BJ (cell line): ENCODE measurements at regions not wholly inside any gene's neighbourhood (a gene's known extent, or its start where the extent isn't known, plus 50 kb on each side); places are given as distances from the start of the nearest gene placed in this dataset.
A peak's percentile ranks its signal among the peaks of the same experiment; 100 is the strongest.
"Not testable (repeated sequence)": the region's sequence is repeated elsewhere in the genome, so short reads cannot be mapped to it uniquely, and the experiment has no call there.

Source experiments
- CTCF ChIA-PET: fragments of 350-600 bp; formaldehyde crosslinking; extraction: SDS; loops from one replicate; lab custom pipeline; 2021; ENCODE audit warnings: antibody characterized with exemption, inconsistent platforms; lab: Yijun Ruan, JAX
- POLR2A ChIA-PET: fragments of 300-600 bp; sonication (Branson Sonifier 250); formaldehyde crosslinking; extraction: SDS; loops from one replicate; lab custom pipeline; 2021; ENCODE audit warnings: antibody characterized with exemption; lab: Charles Lee
- DNase-seq: peaks from one replicate; pipeline ENCODE4 v3.0.0-alpha.2; 2011; ENCODE audit warnings: low read depth
- H3K27me3 ChIP-seq: 2 replicates; pipeline ENCODE4 v1.6.0; 2011; ENCODE audit warnings: low read length; ENCODE audit not compliant: control insufficient read depth, insufficient read depth
- H3K36me3 ChIP-seq: 2 replicates; pipeline ENCODE4 v1.5.1; 2011; ENCODE audit warnings: low read length; ENCODE audit not compliant: control insufficient read depth, insufficient read depth
- H3K4me3 ChIP-seq: 2 replicates; pipeline ENCODE4 v1.5.1; 2011; ENCODE audit warnings: low read depth, mild to moderate bottlenecking, control low read depth, low read length
- TF ChIP-seq, protein P1 (sequence below): IDR thresholded peaks from 2 replicates; pipeline ENCODE4 v1.5.1; 2011; ENCODE audit warnings: low read depth, mild to moderate bottlenecking, control low read depth, inconsistent platforms, low read length, moderate library complexity; ENCODE audit not compliant: insufficient read depth

DNA sequence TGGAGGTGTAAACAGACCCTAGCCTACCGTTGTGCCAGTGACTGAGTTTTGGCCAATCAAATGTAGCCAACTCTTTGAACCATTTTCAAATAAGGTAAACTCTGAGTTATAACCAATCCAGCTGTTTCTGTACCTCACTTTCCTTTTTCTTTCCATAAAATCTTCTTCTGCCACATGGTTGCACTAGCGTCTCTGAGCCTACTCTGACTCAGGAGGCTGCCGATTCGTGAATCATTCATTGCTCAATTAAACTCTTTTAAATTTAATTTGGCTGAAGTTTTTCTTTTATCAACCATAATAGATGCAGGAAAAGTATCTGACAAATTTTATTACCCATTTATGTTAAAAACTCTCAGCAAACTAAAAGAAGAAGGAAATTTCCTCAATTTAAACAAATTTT, 111.5 kb upstream of the LYPLAL1 start:
- TF ChIP-seq, protein P1, sequence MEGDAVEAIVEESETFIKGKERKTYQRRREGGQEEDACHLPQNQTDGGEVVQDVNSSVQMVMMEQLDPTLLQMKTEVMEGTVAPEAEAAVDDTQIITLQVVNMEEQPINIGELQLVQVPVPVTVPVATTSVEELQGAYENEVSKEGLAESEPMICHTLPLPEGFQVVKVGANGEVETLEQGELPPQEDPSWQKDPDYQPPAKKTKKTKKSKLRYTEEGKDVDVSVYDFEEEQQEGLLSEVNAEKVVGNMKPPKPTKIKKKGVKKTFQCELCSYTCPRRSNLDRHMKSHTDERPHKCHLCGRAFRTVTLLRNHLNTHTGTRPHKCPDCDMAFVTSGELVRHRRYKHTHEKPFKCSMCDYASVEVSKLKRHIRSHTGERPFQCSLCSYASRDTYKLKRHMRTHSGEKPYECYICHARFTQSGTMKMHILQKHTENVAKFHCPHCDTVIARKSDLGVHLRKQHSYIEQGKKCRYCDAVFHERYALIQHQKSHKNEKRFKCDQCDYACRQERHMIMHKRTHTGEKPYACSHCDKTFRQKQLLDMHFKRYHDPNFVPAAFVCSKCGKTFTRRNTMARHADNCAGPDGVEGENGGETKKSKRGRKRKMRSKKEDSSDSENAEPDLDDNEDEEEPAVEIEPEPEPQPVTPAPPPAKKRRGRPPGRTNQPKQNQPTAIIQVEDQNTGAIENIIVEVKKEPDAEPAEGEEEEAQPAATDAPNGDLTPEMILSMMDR: no peak
- ChIA-PET CTCF (no interaction called here), POLR2A (no interaction called here)
- DNase-seq: no peak
- Histone ChIP-seq H3K36me3 (no peaks in the 10 kb centered on the region), H3K4me3 (no peak overlapping the region), H3K27me3 (no peaks in the 10 kb centered on the region)

DNA sequence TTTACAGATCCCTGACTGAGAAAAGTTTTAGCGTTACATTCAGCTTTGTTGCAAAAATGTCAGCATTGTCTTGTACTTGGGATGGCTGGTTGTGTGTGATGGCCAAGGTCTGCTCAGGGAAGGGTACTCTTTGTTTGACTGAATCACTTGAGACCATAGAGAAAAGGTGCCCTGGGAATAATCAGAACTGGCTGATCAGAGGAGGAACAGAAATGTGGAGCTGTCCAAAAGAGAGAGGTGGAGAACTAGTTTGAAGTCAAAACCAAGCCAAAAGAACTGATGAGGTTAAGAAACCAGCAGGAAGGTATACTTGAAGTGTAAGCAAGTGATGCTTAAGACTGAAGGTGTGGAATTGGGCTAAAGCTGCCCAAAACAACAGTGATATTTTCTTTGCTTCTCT, 107.6 kb upstream of the LYPLAL1 start:
- no peaks in the 10 kb centered on the region for H3K27me3 ChIP-seq
- POLR2A ChIA-PET: no interaction called here
- no peak overlapping the region for H3K4me3 ChIP-seq
- no peak for DNase-seq
- CTCF ChIA-PET: interaction anchor here (0.7 to 1.9 kb wide), 2 partner anchors 35 to 52 kb away, joined by 3 to 4 read pairs; no protein-coding TSS in a partner anchor
- TF ChIP-seq, protein P1: no peak
- H3K36me3 ChIP-seq: no peaks in the 10 kb centered on the region

DNA sequence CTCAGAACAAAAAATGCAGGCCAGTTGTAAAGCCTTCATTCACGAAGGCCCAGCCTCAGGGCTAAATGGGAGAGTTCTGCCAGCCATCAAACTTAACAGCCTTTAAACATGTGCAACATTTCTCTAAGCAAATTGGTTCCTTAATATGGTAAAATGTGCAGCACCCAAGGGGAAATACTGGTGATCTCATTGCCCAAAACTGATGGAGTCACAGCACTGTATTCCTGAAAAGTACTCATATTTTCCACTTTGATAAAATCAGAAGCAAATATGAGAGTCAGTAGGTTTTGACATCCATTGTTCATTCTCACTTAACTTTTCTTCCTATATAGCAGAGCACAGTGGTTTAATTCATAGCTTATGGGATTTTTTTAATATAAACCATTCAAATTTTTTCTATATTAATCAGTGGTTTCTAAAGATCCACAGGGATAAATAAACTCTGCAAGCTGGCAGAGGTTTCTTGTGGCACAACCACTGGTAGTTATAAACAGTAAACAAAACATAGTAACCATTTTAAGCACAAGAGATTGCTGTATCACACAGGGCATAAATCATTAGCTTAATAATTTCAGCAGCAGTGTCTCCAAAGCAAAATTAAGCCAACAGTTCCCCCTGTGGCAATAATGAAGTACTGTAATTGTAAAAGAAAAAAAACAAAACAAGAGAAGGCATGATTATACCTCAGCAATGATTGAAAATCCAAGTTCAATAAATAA, 106.9 kb upstream of the LYPLAL1 start:
- ChIA-PET CTCF (interaction anchor here (0.7 to 1.9 kb wide), 3 partner anchors 19 to 51 kb away, joined by 3 to 4 read pairs (median 3); no protein-coding TSS in a partner anchor), POLR2A (no interaction called here)
- no peaks in the 10 kb centered on the region for H3K36me3 ChIP-seq
- H3K4me3 ChIP-seq: no peak overlapping the region
- DNase-seq: peak; percentile 67
- H3K27me3 ChIP-seq: no peaks in the 10 kb centered on the region
- TF ChIP-seq, protein P1: peak; percentile 53

DNA sequence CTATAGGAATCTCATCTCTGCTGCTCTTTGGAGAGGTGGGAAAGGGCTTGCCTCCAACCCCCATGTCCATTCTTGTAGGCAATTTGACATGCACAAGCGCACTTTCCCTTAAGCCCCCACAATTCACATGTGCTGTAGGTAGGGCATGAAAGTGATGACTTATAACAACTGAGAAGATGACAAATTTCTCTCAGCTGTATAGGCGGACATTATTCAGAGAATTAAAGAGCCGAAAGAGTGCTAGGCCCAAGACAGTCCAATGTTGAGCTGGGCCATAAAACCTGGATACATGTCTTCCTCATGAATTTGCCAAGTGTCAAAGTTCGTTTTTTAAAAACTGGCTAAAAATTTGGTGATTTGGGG, 106.3 kb upstream of the LYPLAL1 start:
- Histone ChIP-seq H3K27me3 (no peaks in the 10 kb centered on the region), H3K4me3 (no peak overlapping the region), H3K36me3 (no peaks in the 10 kb centered on the region)
- CTCF ChIA-PET: interaction anchor here (0.8 to 1.9 kb wide), 3 partner anchors 9 to 51 kb away, joined by 3 to 4 read pairs (median 3); no protein-coding TSS in a partner anchor
- TF ChIP-seq, protein P1: no peak
- DNase-seq: no peak
- POLR2A ChIA-PET: no interaction called here

DNA sequence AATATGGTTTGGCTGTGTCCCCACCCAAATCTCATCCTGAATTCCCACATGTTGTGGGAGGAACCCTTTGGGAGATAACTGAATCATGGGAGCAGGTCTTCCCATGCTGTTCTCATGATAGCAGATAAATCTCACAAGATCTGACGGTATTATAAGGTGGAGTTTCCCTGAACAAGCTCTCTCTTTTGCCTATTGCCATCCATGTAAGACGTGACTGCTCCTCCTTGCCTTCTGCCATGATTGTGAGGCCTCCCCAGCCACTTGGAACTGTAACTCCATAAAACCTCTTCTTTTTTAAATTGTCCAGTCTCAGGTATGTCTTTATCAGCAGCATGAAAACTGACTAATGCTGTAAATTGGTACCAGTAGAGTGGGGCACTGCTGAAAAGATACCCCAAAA, 103.3 kb upstream of the LYPLAL1 start:
- POLR2A ChIA-PET, DNase-seq, H3K4me3 ChIP-seq, H3K27me3 ChIP-seq, H3K36me3 ChIP-seq, CTCF ChIA-PET: not testable (repeated sequence)

DNA sequence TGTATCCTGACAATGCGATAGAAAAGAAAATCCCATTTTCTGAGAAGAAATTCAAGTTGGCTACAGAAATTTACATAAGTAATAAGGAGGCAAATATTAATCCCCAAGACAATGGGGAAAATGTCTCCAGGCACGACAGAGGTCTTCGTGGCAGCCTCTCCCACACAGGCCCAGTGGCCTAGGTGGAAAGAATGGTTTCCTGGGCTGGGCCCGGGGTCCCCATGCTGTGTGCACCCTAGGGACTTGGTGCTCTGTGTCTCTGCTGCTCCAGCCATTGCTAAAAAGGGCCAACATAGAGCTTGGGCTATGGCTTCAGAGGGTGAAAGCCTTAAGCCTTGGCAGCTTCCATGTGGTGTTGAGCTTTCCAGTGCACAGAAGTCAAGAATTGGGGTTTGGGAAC, 102.5 kb upstream of the LYPLAL1 start:
- ChIA-PET POLR2A (no interaction called here), CTCF (no interaction called here)
- no peaks in the 10 kb centered on the region for H3K36me3 ChIP-seq
- no peak overlapping the region for H3K4me3 ChIP-seq
- no peaks in the 10 kb centered on the region for H3K27me3 ChIP-seq
- no peak for DNase-seq
- TF ChIP-seq, protein P1: no peak
